ENCODE measurements at regions not wholly inside any gene's neighbourhood (a gene's known extent, or its start where the extent isn't known, plus 50 kb on each side); places are given as distances from the start of the nearest gene placed in this dataset.
"Not testable (repeated sequence)": the region's sequence is repeated elsewhere in the genome, so short reads cannot be mapped to it uniquely, and the experiment has no call there.

- no peak for TF ChIP-seq CTCF (IDR thresholded peaks at IDR 0.05; ENCODE audit: extremely low read depth, missing control alignments)
- DNase-seq (ENCODE audit: low spot score), result no peak
These were observed 69.2 kb upstream of the ALOX12 start for GRCh38 chr17:6926667-6927066.

GRCh38 chr17:6927290-6928126 lies 68.3 kb upstream of the ALOX12 start:
- DNase-seq (ENCODE audit: low spot score), result no peak

GRCh38 chr17:6928193-6928592 lies 67.7 kb upstream of the ALOX12 start:
- DNase-seq (ENCODE audit: low spot score), result no peak
- no peak for TF ChIP-seq CTCF (IDR thresholded peaks at IDR 0.05; ENCODE audit: extremely low read depth, missing control alignments)

More at GRCh38 chr17:6927290-6928126, 68.3 kb upstream of the ALOX12 start:
- TF ChIP-seq CTCF (IDR thresholded peaks at IDR 0.05; ENCODE audit: extremely low read depth, missing control alignments), result no peak

GRCh38 chr17:6930749-6931148 lies 65.1 kb upstream of the ALOX12 start:
- DNase-seq (ENCODE audit: low spot score), result no peak
- TF ChIP-seq CTCF (IDR thresholded peaks at IDR 0.05; ENCODE audit: extremely low read depth, missing control alignments), result no peak

GRCh38 chr17:6934544-6934943 lies 61.3 kb upstream of the ALOX12 start:
- not testable (repeated sequence) for DNase-seq (ENCODE audit: low spot score)

- no peak for TF ChIP-seq CTCF (IDR thresholded peaks at IDR 0.05; ENCODE audit: extremely low read depth, missing control alignments)
- peak; percentile 36 for DNase-seq (ENCODE audit: low spot score)
These were observed 59.4 kb upstream of the ALOX12 start for GRCh38 chr17:6936370-6937028.

GRCh38 chr17:6938637-6939036 lies 57.2 kb upstream of the ALOX12 start:
- TF ChIP-seq CTCF (IDR thresholded peaks at IDR 0.05; ENCODE audit: extremely low read depth, missing control alignments), result no peak
- DNase-seq (ENCODE audit: low spot score), result no peak

All from GM20000 (cell line).